NOMO-1 treated with DMSO at 0.1 percent for 48 hours (cell line): ENCODE measurements at regions not wholly inside any gene's neighbourhood (a gene's known extent, or its start where the extent isn't known, plus 50 kb on each side); places are given as distances from the start of the nearest gene placed in this dataset.

Source experiments
- DNase-seq: peaks from one replicate; lab custom pipeline; 2025; ENCODE audit not compliant: unreplicated experiment; lab: John Stamatoyannopoulos, UW

- DNase-seq: no peak
Measured at GRCh38 chr6:90872981-90873380, 286.1 kb upstream of the MAP3K7 start.

- no peak for DNase-seq
Measured at GRCh38 chr6:90870561-90870960, 283.7 kb upstream of the MAP3K7 start.

GRCh38 chr6:90868656-90869055, 281.8 kb upstream of the MAP3K7 start:
- DNase-seq: no peak

GRCh38 chr6:90868256-90868655, 281.4 kb upstream of the MAP3K7 start:
- no peak for DNase-seq

- no peak for DNase-seq
Measured at GRCh38 chr6:90865513-90865912, 278.6 kb upstream of the MAP3K7 start.

GRCh38 chr6:90863043-90863442, 276.2 kb upstream of the MAP3K7 start:
- DNase-seq: no peak

GRCh38 chr6:90860822-90861601, 274.1 kb upstream of the MAP3K7 start:
- DNase-seq: no peak

GRCh38 chr6:90859612-90860011, 272.7 kb upstream of the MAP3K7 start:
- no peak for DNase-seq

GRCh38 chr6:90859056-90859455, 272.2 kb upstream of the MAP3K7 start:
- no peak for DNase-seq

GRCh38 chr6:90849686-90850085, 262.8 kb upstream of the MAP3K7 start:
- no peak for DNase-seq

GRCh38 chr6:90846824-90847223, 260.0 kb upstream of the MAP3K7 start:
- no peak for DNase-seq

GRCh38 chr6:90835596-90836212, 248.8 kb upstream of the MAP3K7 start:
- DNase-seq: no peak

GRCh38 chr6:90829311-90829710, 242.4 kb upstream of the MAP3K7 start:
- no peak for DNase-seq

- no peak for DNase-seq
Measured at GRCh38 chr6:90820436-90820835, 233.6 kb upstream of the MAP3K7 start.

GRCh38 chr6:90819483-90819882, 232.6 kb upstream of the MAP3K7 start:
- DNase-seq: no peak

GRCh38 chr6:90818163-90818562, 231.3 kb upstream of the MAP3K7 start:
- no peak for DNase-seq

GRCh38 chr6:90816764-90817163, 229.9 kb upstream of the MAP3K7 start:
- no peak for DNase-seq

GRCh38 chr6:90811596-90812226, 224.8 kb upstream of the MAP3K7 start:
- no peak for DNase-seq

GRCh38 chr6:90809035-90809434, 222.2 kb upstream of the MAP3K7 start:
- DNase-seq: no peak

GRCh38 chr6:90807791-90808701, 221.2 kb upstream of the MAP3K7 start:
- no peak for DNase-seq

GRCh38 chr6:90805619-90806155, 218.8 kb upstream of the MAP3K7 start:
- no peak for DNase-seq
